Right hindlimb (tissue), 1 donor: ENCODE measurements at regions not wholly inside any gene's neighbourhood (a gene's known extent, or its start where the extent isn't known, plus 50 kb on each side); places are given as distances from the start of the nearest gene placed in this dataset.

Source experiments
- DNase-seq: peaks from one replicate; pipeline ENCODE4 v3.0.0-alpha.2; 2018

- DNase-seq, result no peak
Measured at GRCh38 chr7:42414941-42415505, 178.0 kb upstream of the GLI3 start.

- no peak for DNase-seq
Measured at GRCh38 chr7:42414028-42414427, 177.0 kb upstream of the GLI3 start.

GRCh38 chr7:42409296-42409695, 172.3 kb upstream of the GLI3 start:
- DNase-seq, result no peak

GRCh38 chr7:42407833-42408232, 170.8 kb upstream of the GLI3 start:
- no peak for DNase-seq

GRCh38 chr7:42407021-42407710, 170.2 kb upstream of the GLI3 start:
- no peak for DNase-seq

DNA sequence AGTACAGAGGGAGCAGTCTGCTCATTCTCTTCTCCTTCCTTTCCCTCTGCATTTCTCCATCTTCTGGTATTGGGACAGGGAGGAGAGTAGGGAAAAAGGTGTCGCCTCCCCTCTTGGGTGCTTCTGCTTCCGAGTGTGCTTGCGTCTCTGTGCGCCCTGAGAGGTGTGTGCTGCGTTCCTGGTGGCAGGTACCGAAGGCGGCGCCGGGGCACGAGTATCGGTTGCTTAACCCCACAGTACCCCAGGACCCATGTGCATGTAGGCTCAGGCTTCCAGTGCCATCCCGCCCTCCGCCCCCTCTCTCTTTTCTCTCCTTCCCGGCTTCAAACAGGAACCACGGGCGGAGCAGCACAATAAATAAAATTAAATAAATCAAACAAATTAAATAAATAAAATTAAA, 169.3 kb upstream of the GLI3 start:
- DNase-seq, result no peak

GRCh38 chr7:42405782-42406181, 168.8 kb upstream of the GLI3 start:
- DNase-seq, result no peak

DNA sequence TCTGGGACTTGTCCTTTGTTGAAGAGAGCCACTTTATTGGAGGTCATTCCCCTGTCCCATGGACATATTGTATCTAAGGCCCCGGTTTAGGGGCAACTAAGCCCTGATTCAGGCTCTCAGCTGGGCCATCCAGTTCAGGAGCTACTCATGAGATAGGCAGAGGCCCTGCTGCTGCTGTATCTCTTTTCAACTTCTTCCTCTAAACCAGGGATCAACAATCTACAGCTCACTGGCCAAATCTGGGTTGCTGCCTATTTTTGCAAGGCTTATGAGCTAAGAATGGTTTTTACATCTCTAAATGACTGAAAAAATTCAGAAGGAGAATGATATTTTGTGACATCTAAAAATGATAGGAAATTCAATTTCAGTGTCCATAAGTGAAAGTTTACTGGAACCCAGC, 166.8 kb upstream of the GLI3 start:
- no peak for DNase-seq

DNA sequence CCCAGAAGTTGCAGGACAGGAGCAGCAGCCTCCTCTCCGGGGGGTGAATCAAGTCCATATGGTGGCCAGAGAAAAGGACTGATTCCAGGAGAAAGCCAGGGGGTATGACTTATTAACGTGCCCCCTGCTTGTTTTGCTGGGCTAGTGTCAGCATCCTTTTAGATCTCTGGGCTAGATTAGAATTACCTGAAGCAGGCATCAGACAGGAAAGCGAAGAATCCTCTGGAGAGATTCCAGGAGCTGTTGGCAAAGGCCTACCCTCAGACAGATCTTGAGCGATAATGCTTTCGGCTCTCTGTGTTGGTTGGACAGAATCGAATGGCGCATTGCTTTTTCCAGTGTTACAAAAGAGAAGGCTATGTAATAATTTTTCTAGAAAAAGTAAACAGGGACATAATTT, 164.0 kb upstream of the GLI3 start:
- no peak for DNase-seq

GRCh38 chr7:42400211-42400772, 163.3 kb upstream of the GLI3 start:
- DNase-seq, result no peak

DNA sequence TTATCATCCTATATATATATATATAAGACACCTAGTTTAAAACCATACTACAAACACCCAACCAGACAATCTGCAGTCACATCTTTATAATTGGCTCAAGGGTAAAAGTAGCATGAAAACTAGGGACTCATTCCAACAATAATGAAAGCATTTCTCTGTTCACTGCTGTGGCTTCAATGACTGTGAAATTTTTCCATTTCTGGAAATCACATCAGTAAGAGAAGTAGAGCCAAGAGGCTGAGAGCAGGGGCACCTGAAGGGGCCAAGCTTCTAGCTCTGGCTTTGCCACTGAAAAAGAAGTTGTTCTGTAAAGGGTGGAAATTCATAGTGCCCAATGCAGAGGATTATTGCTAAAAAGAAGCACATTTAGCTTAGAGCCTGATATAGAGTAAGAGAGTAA, 158.6 kb upstream of the GLI3 start:
- DNase-seq, result peak; percentile 57

GRCh38 chr7:42392826-42393225, 155.8 kb upstream of the GLI3 start:
- no peak for DNase-seq

DNA sequence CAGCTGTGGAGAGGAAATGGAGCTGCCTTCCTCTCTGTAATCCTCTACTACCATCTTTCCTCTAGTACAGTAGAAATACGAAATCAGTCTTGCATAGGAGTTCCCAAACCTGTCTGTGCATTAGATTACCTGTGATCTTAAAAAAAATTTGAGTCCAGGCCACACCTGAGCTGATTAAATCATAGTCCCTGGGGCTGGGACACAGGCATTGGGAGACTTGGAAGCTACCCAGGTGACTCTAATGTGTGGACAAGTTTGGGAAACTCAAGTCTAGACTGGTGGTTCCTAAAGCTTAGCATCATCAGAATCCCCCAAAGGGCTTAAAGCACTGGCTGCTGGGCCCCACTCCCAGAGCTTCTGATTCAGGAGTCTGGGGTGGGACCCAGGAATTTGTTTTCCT, 152.7 kb upstream of the GLI3 start:
- no peak for DNase-seq

- no peak for DNase-seq
Measured at GRCh38 chr7:42385912-42386311, 148.9 kb upstream of the GLI3 start.

- no peak for DNase-seq
Measured at GRCh38 chr7:42381161-42381560, 144.2 kb upstream of the GLI3 start.

DNA sequence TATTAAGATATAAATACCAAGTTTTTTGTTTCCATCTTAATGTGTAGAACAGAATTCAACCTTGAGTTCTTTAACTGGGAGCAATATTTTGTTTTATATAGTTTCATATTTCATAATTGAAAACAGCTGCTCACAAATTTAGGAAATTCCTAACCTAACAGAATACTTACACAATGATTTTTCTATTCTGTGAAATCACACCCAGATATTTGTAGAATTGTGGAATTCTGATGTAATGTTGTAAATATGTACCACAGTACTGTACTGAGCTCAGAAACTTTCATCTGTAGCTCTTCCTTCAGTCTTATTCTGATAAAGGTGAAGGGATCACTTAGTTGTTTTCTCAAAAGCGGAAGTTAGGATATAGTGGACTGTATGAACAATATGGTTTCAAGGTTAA, 143.4 kb upstream of the GLI3 start:
- DNase-seq, result no peak

- no peak for DNase-seq
Measured at GRCh38 chr7:42378149-42378548, 141.1 kb upstream of the GLI3 start.

GRCh38 chr7:42373285-42373684, 136.3 kb upstream of the GLI3 start:
- DNase-seq, result no peak

DNA sequence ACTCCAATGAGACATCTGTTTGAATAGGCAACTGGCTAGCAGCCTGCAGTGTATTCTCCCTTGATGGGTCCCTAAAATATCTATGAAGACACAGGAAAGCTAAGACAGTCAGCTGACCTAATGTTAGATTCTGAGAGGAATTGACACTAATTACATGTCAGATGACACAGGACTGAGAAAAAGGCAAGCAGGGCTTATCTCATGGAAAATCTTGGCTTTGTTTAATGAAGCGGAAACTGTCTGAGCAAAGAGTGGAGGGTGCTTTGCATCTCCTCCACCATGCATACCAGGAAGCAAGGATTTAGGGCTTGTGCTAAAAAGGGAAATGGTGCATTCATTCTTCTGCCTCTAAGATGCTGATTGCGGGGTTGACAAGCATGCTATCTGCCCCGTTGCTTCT, 135.5 kb upstream of the GLI3 start:
- no peak for DNase-seq

DNA sequence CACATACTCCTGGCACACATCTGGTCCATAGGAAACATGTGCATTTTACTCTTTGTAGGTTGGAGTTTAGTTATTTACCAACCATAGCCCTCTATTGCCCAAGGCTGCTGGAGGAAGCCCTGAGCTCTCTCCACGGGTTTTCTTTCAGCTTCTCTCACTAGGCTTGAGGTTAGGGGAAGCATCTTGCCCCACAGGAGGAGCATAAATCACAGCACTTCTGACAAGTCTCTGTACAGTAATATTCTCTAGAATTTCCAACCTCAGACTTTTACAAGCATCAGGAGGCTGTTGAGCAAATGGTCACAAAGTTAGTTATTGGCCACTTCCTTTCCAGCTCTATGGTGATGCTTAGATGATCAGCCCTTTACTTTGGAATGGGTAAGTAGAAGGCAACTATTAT, 122.9 kb upstream of the GLI3 start:
- no peak for DNase-seq

GRCh38 chr7:42351316-42351935, 114.4 kb upstream of the GLI3 start:
- DNase-seq, result peak; percentile 77

DNA sequence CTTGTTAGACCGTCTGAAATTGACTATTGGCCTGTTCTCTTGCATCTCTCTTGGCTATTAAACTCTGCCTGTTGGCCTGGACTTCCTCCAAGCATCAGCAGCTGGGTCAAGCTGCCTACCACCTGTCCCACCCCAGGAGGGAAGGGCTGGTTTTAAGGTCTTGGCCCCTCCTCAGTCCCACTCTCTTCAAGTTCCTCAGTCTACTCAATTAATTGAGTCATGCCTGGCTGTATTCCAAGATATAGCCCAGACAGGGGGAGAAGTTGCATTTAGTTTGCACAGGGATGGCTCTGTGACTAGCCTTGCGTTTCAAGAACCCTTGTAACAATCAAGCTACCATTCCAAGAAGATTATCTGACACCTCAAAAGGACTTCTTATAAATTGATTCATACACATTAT, 113.8 kb upstream of the GLI3 start:
- peak; percentile 88 for DNase-seq

- DNase-seq, result peak; percentile 49
Measured at GRCh38 chr7:42348631-42349030, 111.6 kb upstream of the GLI3 start.

DNA sequence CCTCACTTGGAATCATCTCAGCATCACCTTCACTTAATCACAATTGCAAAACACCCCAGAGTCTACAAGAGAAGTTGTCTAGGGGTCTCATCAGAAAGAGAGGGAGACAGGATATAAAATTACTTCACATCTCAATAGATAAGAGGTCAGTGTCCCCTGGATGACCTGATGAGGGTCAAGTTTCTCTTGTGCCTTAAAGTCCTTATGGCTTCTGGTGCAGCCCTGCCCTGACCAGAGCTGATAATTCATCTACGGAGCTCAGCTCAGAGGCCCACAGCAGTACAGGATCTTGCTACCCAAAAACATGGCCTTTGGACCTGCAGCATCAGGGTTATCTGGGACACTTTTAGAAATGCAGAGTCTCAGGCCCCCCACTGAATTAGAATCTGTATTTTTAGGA, 111.1 kb upstream of the GLI3 start:
- no peak for DNase-seq
